Hepatocyte (in vitro differentiated cells): ENCODE measurements at regions not wholly inside any gene's neighbourhood (a gene's known extent, or its start where the extent isn't known, plus 50 kb on each side); places are given as distances from the start of the nearest gene placed in this dataset.

Experiments used
- DNase-seq: peaks from one replicate; pipeline ENCODE4 v3.0.0-alpha.2; 2016; ENCODE audit warnings: low spot score
- H2AFZ ChIP-seq: fragments of 200-600 bp; sonication (generic); 2 replicates; pipeline ENCODE4 v1.6.0; 2016; ENCODE audit warnings: antibody characterized with exemption, mild to moderate bottlenecking
- H3K27ac ChIP-seq: fragments of 200-600 bp; sonication (generic); 2 replicates; pipeline ENCODE4 v1.5.1; 2016; ENCODE audit warnings: mild to moderate bottlenecking
- H3K27me3 ChIP-seq: fragments of 200-600 bp; sonication (generic); 2 replicates; pipeline ENCODE4 v1.6.1; 2016
- H3K36me3 ChIP-seq: fragments of 200-600 bp; sonication (generic); replicated peaks from 2 replicates; pipeline ENCODE4 v1.5.1; 2016; ENCODE audit warnings: low read depth; ENCODE audit not compliant: insufficient read depth
- H3K4me1 ChIP-seq: fragments of 200-600 bp; sonication (generic); 2 replicates; pipeline ENCODE4 v1.5.1; 2016; ENCODE audit warnings: mild to moderate bottlenecking, moderate library complexity; ENCODE audit not compliant: insufficient read depth
- H3K4me2 ChIP-seq: fragments of 200-600 bp; sonication (generic); 2 replicates; pipeline ENCODE4 v1.6.0; 2016
- H3K4me3 ChIP-seq: fragments of 200-600 bp; sonication (generic); 2 replicates; pipeline ENCODE4 v1.5.1; 2016; ENCODE audit warnings: mild to moderate bottlenecking
- H3K79me2 ChIP-seq: fragments of 200-600 bp; sonication (generic); 2 replicates; pipeline ENCODE4 v1.6.0; 2017; ENCODE audit warnings: mild to moderate bottlenecking
- H3K9me2 ChIP-seq: fragments of 200-600 bp; sonication (generic); replicated peaks from 2 replicates; pipeline ENCODE4 v1.6.0; 2017; ENCODE audit warnings: mild to moderate bottlenecking; ENCODE audit not compliant: insufficient read depth
- H3K9me3 ChIP-seq: fragments of 200-600 bp; sonication (generic); 2 replicates; pipeline ENCODE4 v1.5.1; 2016; ENCODE audit warnings: low read depth, mild to moderate bottlenecking
- H4K20me1 ChIP-seq: fragments of 200-600 bp; sonication (generic); 2 replicates; pipeline ENCODE4 v1.6.0; 2016; ENCODE audit warnings: mild to moderate bottlenecking; ENCODE audit not compliant: insufficient read depth, poor library complexity, severe bottlenecking
- CTCF ChIP-seq: fragments of 200-600 bp; sonication (generic); IDR thresholded peaks from 2 replicates; pipeline ENCODE4 v1.5.1; 2016; ENCODE audit warnings: antibody characterized with exemption, mild to moderate bottlenecking; ENCODE audit not compliant: poor library complexity
- EZH2 ChIP-seq: fragments of 200-600 bp; sonication (generic); IDR thresholded peaks from 2 replicates; pipeline ENCODE4 v1.6.1; 2016; ENCODE audit warnings: antibody characterized with exemption, mild to moderate bottlenecking, borderline replicate concordance
- EZH2phosphoT487 ChIP-seq: fragments of 200-600 bp; sonication (generic); IDR thresholded peaks from one replicate; pipeline ENCODE4 v1.6.1; 2018; ENCODE audit warnings: antibody characterized with exemption, mild to moderate bottlenecking, low read depth, moderate library complexity; ENCODE audit not compliant: unreplicated experiment, severe bottlenecking
- WGBS: methylation state at CpG from one replicate; pipeline ENCODE4 v1.1.6; 2016; ENCODE audit warnings: low lambda C conversion rate; ENCODE audit errors: missing lambda C conversion rate; 5-methylcytosine and 5-hydroxymethylcytosine counted together

- H3K4me2 ChIP-seq = peak overlapping the region; percentile 63
- TF ChIP-seq EZH2phosphoT487 (no peak), CTCF (peak; percentile 64), EZH2 (no peak)
Measured at GRCh38 chr11:32312865-32313403, 122.4 kb downstream of the WT1 start.

GRCh38 chr11:32313477-32313876 lies 121.9 kb downstream of the WT1 start:
- TF ChIP-seq EZH2 = no peak
- TF ChIP-seq EZH2phosphoT487 = no peak
- no peak for TF ChIP-seq CTCF
- Histone ChIP-seq H3K4me2 (no peak overlapping the region), H3K9me2 (no peaks in the 10 kb centered on the region), H3K27me3 (no peaks in the 10 kb centered on the region), H3K27ac (no peak overlapping the region), H3K9me3 (no peaks in the 10 kb centered on the region), H2AFZ (no peak overlapping the region), H3K36me3 (no peaks in the 10 kb centered on the region), H4K20me1 (no peaks in the 10 kb centered on the region), H3K4me3 (no peak overlapping the region), H3K4me1 (peaks cover 25% of the 10 kb centered on the region), H3K79me2 (no peaks in the 10 kb centered on the region)
- no peak for DNase-seq
- 83% methylated on average over 6 of the region's 6 CpGs for whole genome bisulfite sequencing

More at GRCh38 chr11:32312865-32313403, 122.4 kb downstream of the WT1 start:
- Histone ChIP-seq H3K4me1 (peaks cover 25% of the 10 kb centered on the region), H3K9me3 (no peaks in the 10 kb centered on the region), H3K36me3 (no peaks in the 10 kb centered on the region), H4K20me1 (no peaks in the 10 kb centered on the region), H3K27me3 (no peaks in the 10 kb centered on the region), H2AFZ (no peak overlapping the region), H3K9me2 (no peaks in the 10 kb centered on the region), H3K27ac (peak overlapping the region; percentile 45), H3K4me3 (no peak overlapping the region), H3K79me2 (no peaks in the 10 kb centered on the region)
- peak; percentile 71 for DNase-seq
- 43% methylated on average over 12 of the region's 12 CpGs for WGBS

GRCh38 chr11:32315121-32315520 lies 120.2 kb downstream of the WT1 start:
- Histone ChIP-seq H3K36me3 (no peaks in the 10 kb centered on the region), H3K4me1 (peaks cover 21% of the 10 kb centered on the region), H3K9me3 (no peaks in the 10 kb centered on the region), H3K4me2 (no peak overlapping the region), H3K27me3 (peaks cover 5% of the 10 kb centered on the region), H3K9me2 (no peaks in the 10 kb centered on the region), H3K79me2 (no peaks in the 10 kb centered on the region), H3K4me3 (no peak overlapping the region), H4K20me1 (no peaks in the 10 kb centered on the region), H3K27ac (no peak overlapping the region), H2AFZ (no peak overlapping the region)
- no peak for TF ChIP-seq EZH2phosphoT487
- TF ChIP-seq CTCF = no peak
- TF ChIP-seq EZH2 = no peak
- DNase-seq = no peak
- 79% methylated on average over 4 of the region's 4 CpGs for WGBS

GRCh38 chr11:32316232-32316631 lies 119.1 kb downstream of the WT1 start:
- Histone ChIP-seq H3K36me3 (no peaks in the 10 kb centered on the region), H4K20me1 (no peaks in the 10 kb centered on the region), H2AFZ (no peak overlapping the region), H3K4me1 (peaks cover 14% of the 10 kb centered on the region), H3K4me2 (no peak overlapping the region), H3K4me3 (no peak overlapping the region), H3K27me3 (peaks cover 6% of the 10 kb centered on the region), H3K27ac (no peak overlapping the region), H3K9me3 (no peaks in the 10 kb centered on the region), H3K9me2 (no peaks in the 10 kb centered on the region), H3K79me2 (no peaks in the 10 kb centered on the region)
- WGBS = 95% methylated on average over 3 of the region's 3 CpGs
- no peak for DNase-seq
- TF ChIP-seq EZH2phosphoT487 (no peak), EZH2 (no peak), CTCF (no peak)
